Stimulated activated CD8-positive, alpha-beta memory T cell treated with anti-CD3 and anti-CD28 coated beads, Interleukin-15, amount 100 ng/mL, for 4 hours (primary cell): ENCODE measurements at regions not wholly inside any gene's neighbourhood (a gene's known extent, or its start where the extent isn't known, plus 50 kb on each side); places are given as distances from the start of the nearest gene placed in this dataset.

Experiments
- DNase-seq, 2 donors: peaks; one replicate each; pipeline ENCODE4 v3.0.0-alpha.2; 2020; ENCODE audit warnings: low read depth in 2 of 2

- no peak for DNase-seq
These were observed 52.8 kb upstream of the FBXL7 start for GRCh38 chr5:15447209-15447608.

GRCh38 chr5:15446552-15446951, 53.4 kb upstream of the FBXL7 start:
- DNase-seq, result no peak

GRCh38 chr5:15442193-15442570, 57.8 kb upstream of the FBXL7 start:
- no peak for DNase-seq

GRCh38 chr5:15441433-15442192, 58.4 kb upstream of the FBXL7 start:
- no peak for DNase-seq

- no peak for DNase-seq
These were observed 59.5 kb upstream of the FBXL7 start for GRCh38 chr5:15440434-15440833.

GRCh38 chr5:15439801-15440200, 60.2 kb upstream of the FBXL7 start:
- DNase-seq, result no peak

GRCh38 chr5:15433709-15434108, 66.3 kb upstream of the FBXL7 start:
- no peak for DNase-seq

- no peak for DNase-seq
These were observed 68.1 kb upstream of the FBXL7 start for GRCh38 chr5:15431923-15432322.

GRCh38 chr5:15425766-15426165, 74.2 kb upstream of the FBXL7 start:
- no peak for DNase-seq

- no peak for DNase-seq
These were observed 75.2 kb upstream of the FBXL7 start for GRCh38 chr5:15424769-15425168.

- no peak for DNase-seq
These were observed 78.0 kb upstream of the FBXL7 start for GRCh38 chr5:15421921-15422412.

GRCh38 chr5:15421381-15421780, 78.6 kb upstream of the FBXL7 start:
- no peak for DNase-seq

- no peak for DNase-seq
These were observed 79.8 kb upstream of the FBXL7 start for GRCh38 chr5:15420201-15420600.

- no peak for DNase-seq
These were observed 82.8 kb upstream of the FBXL7 start for GRCh38 chr5:15417156-15417555.

- no peak for DNase-seq
These were observed 93.5 kb upstream of the FBXL7 start for GRCh38 chr5:15406478-15406877.

- no peak for DNase-seq
These were observed 106.8 kb upstream of the FBXL7 start for GRCh38 chr5:15393146-15393545.

GRCh38 chr5:15391704-15392397, 108.1 kb upstream of the FBXL7 start:
- DNase-seq, result no peak

GRCh38 chr5:15388866-15389265, 111.1 kb upstream of the FBXL7 start:
- no peak for DNase-seq

- DNase-seq, result no peak
These were observed 112.0 kb upstream of the FBXL7 start for GRCh38 chr5:15387931-15388524.

- DNase-seq, result no peak
These were observed 113.9 kb upstream of the FBXL7 start for GRCh38 chr5:15386122-15386521.

- DNase-seq, result no peak
These were observed 114.4 kb upstream of the FBXL7 start for GRCh38 chr5:15385553-15385952.

- no peak for DNase-seq
These were observed 114.9 kb upstream of the FBXL7 start for GRCh38 chr5:15385037-15385436.

- no peak for DNase-seq
These were observed 115.4 kb upstream of the FBXL7 start for GRCh38 chr5:15384581-15384980.
